ENCODE measurements at regions not wholly inside any gene's neighbourhood (a gene's known extent, or its start where the extent isn't known, plus 50 kb on each side); places are given as distances from the start of the nearest gene placed in this dataset.
"Not testable (repeated sequence)": the region's sequence is repeated elsewhere in the genome, so short reads cannot be mapped to it uniquely, and the experiment has no call there.

- no peak for DNase-seq
Measured at GRCh38 chr6:144397141-144397540, 112.0 kb downstream of the UTRN start.

- DNase-seq = no peak
Measured at GRCh38 chr6:144400321-144400720, 115.2 kb downstream of the UTRN start.

GRCh38 chr6:144401736-144402733, 116.9 kb downstream of the UTRN start:
- no peak for DNase-seq

GRCh38 chr6:144402750-144403149, 117.6 kb downstream of the UTRN start:
- no peak for DNase-seq

GRCh38 chr6:144405163-144405562, 120.0 kb downstream of the UTRN start:
- DNase-seq = no peak

GRCh38 chr6:144406796-144407195, 121.7 kb downstream of the UTRN start:
- no peak for DNase-seq

- DNase-seq = no peak
Measured at GRCh38 chr6:144408161-144408560, 123.0 kb downstream of the UTRN start.

- DNase-seq = no peak
Measured at GRCh38 chr6:144410059-144410458, 124.9 kb downstream of the UTRN start.

- not testable (repeated sequence) for DNase-seq
Measured at GRCh38 chr6:144410574-144410973, 125.4 kb downstream of the UTRN start.

- no peak for DNase-seq
Measured at GRCh38 chr6:144411531-144412165, 126.5 kb downstream of the UTRN start.

GRCh38 chr6:144413418-144413817, 128.3 kb downstream of the UTRN start:
- DNase-seq = no peak

GRCh38 chr6:144415014-144415413, 129.9 kb downstream of the UTRN start:
- DNase-seq = no peak

GRCh38 chr6:144415835-144416237, 130.7 kb downstream of the UTRN start:
- DNase-seq = no peak

- no peak for DNase-seq
Measured at GRCh38 chr6:144416244-144416643, 131.1 kb downstream of the UTRN start.

GRCh38 chr6:144416773-144417172, 131.6 kb downstream of the UTRN start:
- DNase-seq = no peak

GRCh38 chr6:144417681-144418080, 132.5 kb downstream of the UTRN start:
- no peak for DNase-seq

GRCh38 chr6:144418959-144419545, 133.9 kb downstream of the UTRN start:
- no peak for DNase-seq

GRCh38 chr6:144423167-144423566, 138.0 kb downstream of the UTRN start:
- no peak for DNase-seq

- no peak for DNase-seq
Measured at GRCh38 chr6:144429753-144430152, 144.6 kb downstream of the UTRN start.

GRCh38 chr6:144433446-144433845, 148.3 kb downstream of the UTRN start:
- DNase-seq = not testable (repeated sequence)

GRCh38 chr6:144434308-144434990, 149.3 kb downstream of the UTRN start:
- no peak for DNase-seq

- no peak for DNase-seq
Measured at GRCh38 chr6:144435602-144436426, 150.7 kb downstream of the UTRN start.

Measured in activated T-cell treated with anti-CD3 and anti-CD28 coated beads, Interleukin-2, amount 50 U/mL, for 1 hour (primary cell).